Activated CD4-positive, alpha-beta T cell treated with anti-CD3 and anti-CD28 coated beads, Interleukin-2, Interleukin-6, amounts not matched to agents 100 ng/mL and 50 ng/mL, durations not matched to agents 16 hours and 8 hours (primary cell): ENCODE measurements at regions not wholly inside any gene's neighbourhood (a gene's known extent, or its start where the extent isn't known, plus 50 kb on each side); places are given as distances from the start of the nearest gene placed in this dataset.
"Not testable (repeated sequence)": the region's sequence is repeated elsewhere in the genome, so short reads cannot be mapped to it uniquely, and the experiment has no call there.

ENCODE experiments used
- DNase-seq: peaks from one replicate; pipeline ENCODE4 v3.0.0-alpha.2; 2020

DNA sequence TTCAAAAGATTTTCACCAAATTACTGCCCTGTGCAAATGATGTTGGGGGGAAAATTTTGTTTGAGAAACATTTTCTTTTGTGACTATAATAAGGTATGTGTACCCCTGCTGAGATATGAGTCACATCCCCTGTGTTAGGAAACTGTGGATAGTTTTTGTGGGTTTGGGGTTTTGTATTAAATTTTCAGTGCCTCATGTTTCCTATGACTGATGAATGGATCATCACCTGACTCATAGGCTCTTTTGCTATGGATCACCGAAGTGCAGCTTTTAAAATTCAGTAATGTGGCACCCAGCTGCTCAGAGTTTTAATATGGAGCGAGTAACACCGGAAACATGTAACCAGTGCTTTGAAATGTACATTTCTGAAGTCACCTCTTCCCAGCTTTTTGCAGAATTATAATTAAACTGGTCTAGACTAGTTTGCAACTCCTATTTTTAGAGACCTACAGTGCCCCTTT, 167.4 kb upstream of the HMGA2 start:
- peak; percentile 83 for DNase-seq

DNA sequence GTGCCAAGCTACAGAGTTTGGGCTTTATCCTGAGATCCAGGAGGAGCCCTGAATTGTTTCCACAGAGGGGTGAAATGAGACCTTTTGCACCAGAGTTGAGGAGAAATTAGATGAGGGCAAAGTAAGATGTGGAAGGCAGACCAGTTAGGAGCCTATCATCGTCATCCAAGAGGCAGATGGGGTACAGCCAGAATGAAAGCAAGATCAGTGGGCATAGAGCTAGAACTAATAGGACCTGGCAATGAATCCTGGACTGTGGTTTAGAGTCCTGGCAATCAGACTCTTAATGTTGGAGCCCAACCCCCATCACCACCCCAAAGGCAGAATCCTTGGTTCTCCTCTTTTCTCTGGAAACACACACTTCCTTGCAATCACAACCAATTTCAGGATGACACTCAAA, 166.6 kb upstream of the HMGA2 start:
- DNase-seq, result no peak

- no peak for DNase-seq
Observed at GRCh38 chr12:65658360-65658759, 165.9 kb upstream of the HMGA2 start.

- DNase-seq, result no peak
Observed at GRCh38 chr12:65659681-65660080, 164.6 kb upstream of the HMGA2 start.

GRCh38 chr12:65660096-65660495, 164.2 kb upstream of the HMGA2 start:
- no peak for DNase-seq

- no peak for DNase-seq
Observed at GRCh38 chr12:65660836-65661235, 163.4 kb upstream of the HMGA2 start.

DNA sequence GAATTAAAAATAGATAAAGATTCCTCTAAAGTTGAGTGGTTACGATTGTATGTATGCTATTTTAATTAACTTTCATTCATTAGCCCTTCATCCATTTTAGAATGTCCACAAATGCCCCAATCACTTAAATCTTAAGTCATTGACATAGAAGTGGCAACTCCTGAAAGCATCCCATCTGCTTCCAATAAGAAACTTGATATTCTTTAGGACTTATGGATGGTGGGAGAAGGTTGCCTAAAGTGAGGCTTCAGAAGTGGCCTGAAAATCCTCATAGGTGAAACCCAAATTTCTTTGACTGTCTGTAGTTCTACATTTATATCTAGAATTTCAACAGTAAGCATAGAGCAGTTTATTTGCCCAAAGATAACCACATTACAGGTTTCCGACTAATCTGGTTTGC, 161.7 kb upstream of the HMGA2 start:
- DNase-seq, result no peak

DNA sequence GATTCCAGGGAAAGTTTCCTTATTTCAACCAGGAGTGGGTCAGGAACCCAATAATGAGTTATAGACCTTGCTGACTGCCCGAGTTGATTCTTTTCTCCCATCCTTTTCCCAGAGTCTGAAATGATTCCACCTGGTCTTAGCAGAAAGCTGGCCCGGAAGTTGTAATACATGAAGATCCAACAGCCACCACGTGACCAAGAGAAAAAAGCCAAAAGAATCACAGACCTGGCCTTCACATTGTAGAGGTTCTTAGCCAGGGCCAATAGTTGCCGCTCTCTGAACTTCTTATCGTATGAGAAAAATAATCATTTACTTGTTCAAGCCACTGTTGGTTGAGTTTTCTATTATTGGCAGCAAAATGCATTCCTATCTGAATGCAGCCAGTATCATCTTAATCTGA, 161.2 kb upstream of the HMGA2 start:
- no peak for DNase-seq

- DNase-seq, result no peak
Observed at GRCh38 chr12:65663648-65664047, 160.6 kb upstream of the HMGA2 start.

DNA sequence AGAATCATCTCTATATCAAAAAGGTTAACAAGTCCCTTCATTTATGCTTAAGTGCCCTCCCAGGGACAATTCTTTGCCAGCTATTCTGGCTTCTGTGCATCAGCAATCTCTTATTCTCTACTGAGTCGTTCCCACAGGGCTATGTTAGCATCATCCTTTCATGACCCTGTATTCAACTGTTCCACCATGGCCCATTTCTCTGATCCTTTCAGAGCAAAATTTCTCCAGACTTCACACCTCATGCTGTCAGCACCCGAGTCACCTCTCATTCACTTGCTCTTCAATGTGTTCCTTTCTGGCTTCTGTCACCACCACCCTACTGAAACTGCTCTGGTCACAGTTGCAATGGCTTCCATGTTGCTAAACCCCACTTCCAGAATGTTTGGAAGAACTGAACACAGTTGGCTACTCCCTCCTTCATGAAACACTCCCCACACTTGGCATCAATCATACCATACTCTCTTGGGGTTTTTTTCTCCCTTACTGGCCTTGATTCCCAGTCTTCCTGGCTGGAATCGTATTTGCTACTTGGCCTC, 159.5 kb upstream of the HMGA2 start:
- DNase-seq, result no peak

DNA sequence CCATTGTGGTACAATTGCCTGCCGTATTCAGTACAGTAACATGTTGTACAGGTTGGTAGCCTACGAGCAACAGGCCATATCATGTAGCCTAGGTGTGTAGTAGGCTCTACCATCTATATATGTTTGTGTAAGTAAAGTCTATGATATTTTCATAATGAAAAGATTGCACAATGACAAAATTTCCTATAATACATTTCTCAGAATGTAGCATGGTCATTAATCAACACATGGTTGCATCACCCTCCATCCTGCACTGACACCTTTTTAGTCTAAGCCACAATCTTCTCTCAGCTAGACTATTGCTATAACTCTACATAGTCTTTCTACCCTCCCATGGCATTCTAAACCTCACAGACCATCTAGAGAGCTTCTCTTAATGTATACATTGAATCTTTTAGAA, 158.5 kb upstream of the HMGA2 start:
- peak; percentile 26 for DNase-seq

- DNase-seq, result peak; percentile 77
Observed at GRCh38 chr12:65666876-65667275, 157.4 kb upstream of the HMGA2 start.

DNA sequence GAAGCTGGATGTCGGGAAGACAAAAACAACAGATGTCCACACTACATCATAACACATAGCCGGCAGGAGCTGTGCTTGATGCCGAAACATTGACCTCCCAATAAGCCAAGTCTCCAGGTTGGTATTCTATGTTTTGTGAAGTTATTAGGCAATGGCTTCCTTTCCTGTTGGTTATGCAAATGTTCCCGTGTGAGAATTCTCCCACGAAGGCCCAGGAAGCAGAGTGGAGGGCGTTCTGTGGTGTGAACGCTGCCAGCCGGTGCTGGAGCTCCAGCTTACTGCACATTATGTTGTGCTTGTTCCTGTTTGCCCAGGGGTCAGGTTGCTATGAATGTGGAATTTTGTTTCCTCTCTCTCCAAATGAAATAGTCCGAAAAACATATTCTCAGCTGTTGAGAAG, 156.4 kb upstream of the HMGA2 start:
- DNase-seq, result no peak

DNA sequence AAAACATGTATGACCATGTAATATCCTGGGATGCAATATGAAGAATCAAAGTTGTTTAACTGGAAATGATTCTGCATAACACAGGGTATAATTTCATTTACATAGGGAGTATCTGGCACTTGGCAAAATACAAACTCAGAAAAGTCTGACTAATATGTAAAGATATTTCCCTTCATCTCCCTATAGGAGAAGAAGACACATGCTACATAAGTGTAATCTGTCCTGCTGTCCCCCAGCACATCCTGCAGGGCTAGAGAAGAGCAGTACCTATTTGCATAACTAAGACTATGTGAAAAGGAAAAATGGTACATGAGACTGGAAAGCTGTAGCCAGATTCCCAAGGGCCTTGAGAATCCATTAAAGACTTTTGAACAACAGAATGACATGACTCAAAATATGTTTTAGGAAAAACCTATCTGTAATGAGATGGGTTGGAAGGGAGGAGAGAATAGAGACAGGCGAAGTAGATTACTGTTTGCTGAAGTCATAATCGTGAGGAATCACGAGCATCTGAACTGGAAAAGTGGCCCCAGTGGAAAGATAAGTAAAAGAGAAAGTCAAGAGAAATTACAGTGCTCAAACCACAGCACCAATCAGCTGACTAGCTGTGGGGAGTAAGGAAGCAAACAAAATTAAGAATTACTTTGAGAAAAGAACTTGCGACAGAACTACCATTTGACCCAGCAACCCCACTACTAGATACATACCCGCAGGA, 155.1 kb upstream of the HMGA2 start:
- DNase-seq, result no peak

- DNase-seq, result peak; percentile 28
Observed at GRCh38 chr12:65670775-65671174, 153.5 kb upstream of the HMGA2 start.

- DNase-seq, result no peak
Observed at GRCh38 chr12:65672441-65672840, 151.8 kb upstream of the HMGA2 start.

- no peak for DNase-seq
Observed at GRCh38 chr12:65673156-65673690, 151.1 kb upstream of the HMGA2 start.

- no peak for DNase-seq
Observed at GRCh38 chr12:65673732-65674131, 150.6 kb upstream of the HMGA2 start.

DNA sequence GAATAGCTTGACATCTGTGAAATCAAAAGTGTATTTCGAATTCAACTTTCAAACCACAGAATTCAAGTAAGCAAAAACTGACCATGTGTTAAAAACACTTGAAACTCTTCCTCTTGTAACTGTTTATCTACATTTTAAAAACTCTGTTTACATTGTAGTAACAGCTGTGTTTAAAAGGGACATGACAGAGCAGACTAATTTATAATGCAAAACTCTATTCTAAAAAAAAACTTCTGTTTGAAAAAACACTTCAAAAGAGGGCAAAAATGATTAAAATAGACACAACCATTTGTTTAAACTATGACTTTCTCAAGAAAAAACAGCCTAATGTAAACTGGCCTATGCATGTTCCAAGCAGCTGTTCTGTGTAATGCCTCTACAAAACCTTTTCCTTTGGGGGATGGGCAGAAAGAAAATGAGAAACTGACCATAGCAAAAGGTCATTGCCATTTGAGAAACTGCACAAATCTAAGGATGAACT, 149.1 kb upstream of the HMGA2 start:
- DNase-seq, result no peak

DNA sequence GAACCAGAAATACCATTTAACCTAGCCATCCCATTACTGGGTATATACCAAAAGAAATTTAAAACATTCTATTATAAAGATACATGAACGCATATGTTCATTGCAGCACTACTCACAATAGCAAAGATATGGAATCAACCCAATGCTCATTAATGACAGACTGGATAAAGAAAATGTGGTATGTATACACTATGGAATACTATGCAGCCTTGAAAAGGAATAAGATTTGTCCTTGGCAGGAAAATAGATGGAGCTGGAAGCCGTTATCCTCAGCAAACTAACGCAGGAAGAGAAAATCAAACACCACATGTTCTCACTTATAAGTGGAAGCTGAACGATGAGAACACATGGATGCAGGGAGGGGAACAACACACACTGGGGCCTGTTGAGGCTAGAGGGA, 146.1 kb upstream of the HMGA2 start:
- DNase-seq, result not testable (repeated sequence)

DNA sequence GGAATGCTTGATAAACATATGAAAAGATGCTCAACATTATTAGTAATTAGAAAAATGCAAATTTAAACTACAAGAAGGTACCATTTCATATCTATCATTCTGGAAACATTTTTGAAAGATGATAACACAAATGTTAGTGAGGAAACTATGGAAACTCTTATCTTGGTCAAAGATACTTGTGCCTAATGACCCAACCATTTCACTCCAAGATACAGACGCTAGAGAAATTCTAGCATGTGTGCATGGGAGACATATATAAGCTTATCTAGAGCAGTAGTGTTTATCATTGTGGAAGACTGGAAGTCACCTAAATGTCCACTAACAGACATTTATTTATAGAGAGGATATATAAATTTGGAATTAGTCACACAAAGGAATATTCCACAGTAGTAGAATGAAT, 143.1 kb upstream of the HMGA2 start:
- DNase-seq, result no peak

GRCh38 chr12:65682112-65682511, 142.2 kb upstream of the HMGA2 start:
- no peak for DNase-seq

DNA sequence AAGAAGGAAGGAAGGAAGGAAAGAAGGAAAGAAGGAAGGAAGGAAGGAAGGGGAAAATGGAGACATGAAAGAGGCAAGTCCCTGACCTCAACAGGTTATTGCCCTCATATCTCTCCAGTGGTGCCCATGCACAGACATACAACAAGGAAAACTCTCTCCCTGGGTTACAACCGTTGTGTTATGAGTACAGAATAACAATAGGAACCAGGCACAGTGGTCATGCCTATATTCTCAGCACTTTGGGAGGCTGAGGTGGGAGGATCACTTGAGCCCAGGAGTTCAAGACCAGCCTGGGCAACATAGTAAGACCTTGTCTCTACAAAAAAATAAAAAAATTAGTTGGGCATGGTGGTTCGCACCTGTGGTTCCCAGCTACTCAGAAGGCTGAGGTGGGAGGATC, 139.4 kb upstream of the HMGA2 start:
- no peak for DNase-seq

- DNase-seq, result peak; percentile 15
Observed at GRCh38 chr12:65685514-65685913, 138.8 kb upstream of the HMGA2 start.

GRCh38 chr12:65689508-65689907, 134.8 kb upstream of the HMGA2 start:
- no peak for DNase-seq
